ENCODE measurements at regions not wholly inside any gene's neighbourhood (a gene's known extent, or its start where the extent isn't known, plus 50 kb on each side); places are given as distances from the start of the nearest gene placed in this dataset.

- DNase-seq (ENCODE audit: extremely low read depth, low read depth) = no peak
- TF ChIP-seq CTCF (IDR thresholded peaks at IDR 0.05; ENCODE audit: low read depth, low read length) = no peak
Measured at GRCh38 chr20:50321797-50322480, 131.3 kb downstream of the CEBPB start.

GRCh38 chr20:50322703-50323131 lies 132.1 kb downstream of the CEBPB start:
- DNase-seq (ENCODE audit: extremely low read depth, low read depth) = no peak
- TF ChIP-seq CTCF (IDR thresholded peaks at IDR 0.05; ENCODE audit: low read depth, low read length) = no peak

- DNase-seq (ENCODE audit: extremely low read depth, low read depth) = no peak
- no peak for TF ChIP-seq CTCF (IDR thresholded peaks at IDR 0.05; ENCODE audit: low read depth, low read length)
Measured at GRCh38 chr20:50323209-50323608, 132.6 kb downstream of the CEBPB start.

- TF ChIP-seq CTCF (IDR thresholded peaks at IDR 0.05; ENCODE audit: low read depth, low read length) = no peak
- no peak for DNase-seq (ENCODE audit: extremely low read depth, low read depth)
Measured at GRCh38 chr20:50323777-50324775, 133.4 kb downstream of the CEBPB start.

- no peak for DNase-seq (ENCODE audit: extremely low read depth, low read depth)
Measured at GRCh38 chr20:50325215-50325614, 134.6 kb downstream of the CEBPB start.

GRCh38 chr20:50325651-50326050 lies 135.0 kb downstream of the CEBPB start:
- TF ChIP-seq CTCF (IDR thresholded peaks at IDR 0.05; ENCODE audit: low read depth, low read length) = no peak
- DNase-seq (ENCODE audit: extremely low read depth, low read depth) = no peak

More at GRCh38 chr20:50325215-50325614, 134.6 kb downstream of the CEBPB start:
- TF ChIP-seq CTCF (IDR thresholded peaks at IDR 0.05; ENCODE audit: low read depth, low read length) = no peak

- no peak for DNase-seq (ENCODE audit: extremely low read depth, low read depth)
- TF ChIP-seq CTCF (IDR thresholded peaks at IDR 0.05; ENCODE audit: low read depth, low read length) = no peak
Measured at GRCh38 chr20:50327666-50328065, 137.0 kb downstream of the CEBPB start.
